Ascending aorta (tissue), 2 donors: ENCODE measurements at regions not wholly inside any gene's neighbourhood (a gene's known extent, or its start where the extent isn't known, plus 50 kb on each side); places are given as distances from the start of the nearest gene placed in this dataset.

Experiments used
- DNase-seq, 2 donors: peaks; one replicate each; pipeline ENCODE4 v3.0.0-alpha.2; 2019; ENCODE audit warnings: low spot score in 2 of 2
- H3K27ac ChIP-seq, 2 donors: fragments of 200-600 bp; sonication (generic); one replicate each; pipeline ENCODE4 v1.5.1; 2016 to 2017; ENCODE audit warnings: mild to moderate bottlenecking in 1 of 2
- H3K27me3 ChIP-seq: fragments of 200-600 bp; sonication (generic); one replicate; pipeline ENCODE4 v1.5.1; 2017
- H3K36me3 ChIP-seq, 2 donors: fragments of 200-600 bp; sonication (generic); one replicate each; pipeline ENCODE4 v1.5.1; 2016
- H3K4me1 ChIP-seq, 2 donors: fragments of 200-600 bp; sonication (generic); one replicate each; pipeline ENCODE4 v1.5.1; 2016 to 2017; ENCODE audit warnings: mild to moderate bottlenecking in 1 of 2
- H3K4me3 ChIP-seq, 2 donors: fragments of 200-600 bp; sonication (generic); one replicate each; pipeline ENCODE4 v1.5.1; 2016 to 2017; ENCODE audit warnings: mild to moderate bottlenecking in 1 of 2
- H3K9me3 ChIP-seq, 2 donors: fragments of 200-600 bp; sonication (generic); one replicate each; pipeline ENCODE4 v1.5.1; 2016
- CTCF ChIP-seq, 3 experiments: fragments of 200-600 bp in 2 of 3; fragments of 450-650 bp in 1 of 3; sonication (generic) in 2 of 3; IDR thresholded peaks; one replicate each; pipeline ENCODE4 v1.5.1; 2016 to 2019; ENCODE audit warnings: antibody characterized with exemption in 3 of 3, mild to moderate bottlenecking in 1 of 3, moderate library complexity in 1 of 3
- intact Hi-C: fragments of 100-400 bp; cut with DNase I; formaldehyde crosslinking; loops from one replicate; pipeline ENCODE4 v1.15.1; 2023

- no peak for DNase-seq
- Histone ChIP-seq H3K27ac (no peak overlapping the region), H3K27me3 (no peaks in the 10 kb centered on the region), H3K4me1 (no peaks in the 10 kb centered on the region), H3K36me3 (no peaks in the 10 kb centered on the region), H3K4me3 (no peak overlapping the region), H3K9me3 (no peaks in the 10 kb centered on the region)
- intact Hi-C loops, result no loop called here
- TF ChIP-seq CTCF (IDR thresholded peaks at IDR 0.05), result no peak
These were observed 113.9 kb upstream of the IMMP2L start for GRCh38 chr7:111676167-111676566.

GRCh38 chr7:111672901-111673300, 110.6 kb upstream of the IMMP2L start:
- intact Hi-C loops, result no loop called here
- DNase-seq, result no peak
- no peaks in the 10 kb centered on the region for H3K9me3 ChIP-seq
- no peaks in the 10 kb centered on the region for H3K4me1 ChIP-seq
- no peak overlapping the region for H3K27ac ChIP-seq
- no peaks in the 10 kb centered on the region for H3K36me3 ChIP-seq
- no peak overlapping the region for H3K4me3 ChIP-seq
- TF ChIP-seq CTCF (IDR thresholded peaks at IDR 0.05), result no peak
- no peaks in the 10 kb centered on the region for H3K27me3 ChIP-seq

- H3K4me3 ChIP-seq, result no peak overlapping the region
- H3K27me3 ChIP-seq, result no peaks in the 10 kb centered on the region
- no peaks in the 10 kb centered on the region for H3K36me3 ChIP-seq
- no peaks in the 10 kb centered on the region for H3K9me3 ChIP-seq
- H3K27ac ChIP-seq, result no peak overlapping the region
- TF ChIP-seq CTCF (IDR thresholded peaks at IDR 0.05), result no peak
- DNase-seq, result no peak
- intact Hi-C loops, result no loop called here
- no peaks in the 10 kb centered on the region for H3K4me1 ChIP-seq
These were observed 109.6 kb upstream of the IMMP2L start for GRCh38 chr7:111671927-111672326.

GRCh38 chr7:111668711-111669110, 106.4 kb upstream of the IMMP2L start:
- no peak overlapping the region for H3K4me3 ChIP-seq
- H3K9me3 ChIP-seq, result no peaks in the 10 kb centered on the region
- no peak for DNase-seq
- H3K4me1 ChIP-seq, result no peaks in the 10 kb centered on the region
- H3K36me3 ChIP-seq, result no peaks in the 10 kb centered on the region
- H3K27ac ChIP-seq, result no peak overlapping the region
- TF ChIP-seq CTCF (IDR thresholded peaks at IDR 0.05), result no peak
- intact Hi-C loops, result no loop called here
- H3K27me3 ChIP-seq, result no peaks in the 10 kb centered on the region

- H3K4me1 ChIP-seq, result no peaks in the 10 kb centered on the region
- H3K9me3 ChIP-seq, result no peaks in the 10 kb centered on the region
- no peak for DNase-seq
- H3K36me3 ChIP-seq, result no peaks in the 10 kb centered on the region
- TF ChIP-seq CTCF (IDR thresholded peaks at IDR 0.05), result no peak
- intact Hi-C loops, result no loop called here
- H3K27ac ChIP-seq, result no peak overlapping the region
- no peak overlapping the region for H3K4me3 ChIP-seq
- no peaks in the 10 kb centered on the region for H3K27me3 ChIP-seq
These were observed 105.2 kb upstream of the IMMP2L start for GRCh38 chr7:111667488-111667887.

GRCh38 chr7:111666260-111666659, 104.0 kb upstream of the IMMP2L start:
- H3K27me3 ChIP-seq, result no peaks in the 10 kb centered on the region
- no peak overlapping the region for H3K27ac ChIP-seq
- H3K4me1 ChIP-seq, result no peaks in the 10 kb centered on the region
- no peaks in the 10 kb centered on the region for H3K36me3 ChIP-seq
- intact Hi-C loops, result no loop called here
- no peak overlapping the region for H3K4me3 ChIP-seq
- TF ChIP-seq CTCF (IDR thresholded peaks at IDR 0.05), result no peak
- H3K9me3 ChIP-seq, result no peaks in the 10 kb centered on the region
- no peak for DNase-seq
